HG02870 (cell line): ENCODE measurements at regions not wholly inside any gene's neighbourhood (a gene's known extent, or its start where the extent isn't known, plus 50 kb on each side); places are given as distances from the start of the nearest gene placed in this dataset.
A peak's percentile ranks its signal among the peaks of the same experiment; 100 is the strongest.

Source experiments
- ATAC-seq: cut with Tn5 transposase; IDR thresholded peaks from one replicate; pipeline ENCODE4 v1.9.1; 2021; ENCODE audit warnings: mild to moderate bottlenecking, moderate library complexity; ENCODE audit not compliant: unreplicated experiment

- no peak for ATAC-seq
These were observed 79.0 kb downstream of the LBH start for GRCh38 chr2:30310371-30310770.

- peak; percentile 66 for ATAC-seq
These were observed 79.6 kb downstream of the LBH start for GRCh38 chr2:30310955-30311354.

- no peak for ATAC-seq
These were observed 80.4 kb downstream of the LBH start for GRCh38 chr2:30311711-30312110.

GRCh38 chr2:30312916-30313315, 81.6 kb downstream of the LBH start:
- no peak for ATAC-seq

GRCh38 chr2:30314981-30315380, 83.6 kb downstream of the LBH start:
- no peak for ATAC-seq

GRCh38 chr2:30315391-30316063, 84.2 kb downstream of the LBH start:
- ATAC-seq = no peak

GRCh38 chr2:30316408-30316807, 85.1 kb downstream of the LBH start:
- ATAC-seq = no peak

- ATAC-seq = no peak
These were observed 87.9 kb downstream of the LBH start for GRCh38 chr2:30318987-30319782.

- no peak for ATAC-seq
These were observed 90.1 kb downstream of the LBH start for GRCh38 chr2:30321466-30321865.

- ATAC-seq = no peak
These were observed 92.2 kb downstream of the LBH start for GRCh38 chr2:30323499-30323898.

- no peak for ATAC-seq
These were observed 93.0 kb downstream of the LBH start for GRCh38 chr2:30324245-30324908.

GRCh38 chr2:30325600-30326328, 94.4 kb downstream of the LBH start:
- no peak for ATAC-seq

- ATAC-seq = no peak
These were observed 95.2 kb downstream of the LBH start for GRCh38 chr2:30326497-30326896.

GRCh38 chr2:30331038-30331437, 99.7 kb downstream of the LBH start:
- no peak for ATAC-seq

GRCh38 chr2:30331869-30332268, 100.5 kb downstream of the LBH start:
- ATAC-seq = no peak

GRCh38 chr2:30332791-30333453, 101.6 kb downstream of the LBH start:
- ATAC-seq = no peak

GRCh38 chr2:30334762-30335363, 103.5 kb downstream of the LBH start:
- ATAC-seq = no peak

- no peak for ATAC-seq
These were observed 104.8 kb downstream of the LBH start for GRCh38 chr2:30336084-30336483.

GRCh38 chr2:30336978-30337841, 105.9 kb downstream of the LBH start:
- peak; percentile 84 for ATAC-seq
